ENCODE measurements at regions not wholly inside any gene's neighbourhood (a gene's known extent, or its start where the extent isn't known, plus 50 kb on each side); places are given as distances from the start of the nearest gene placed in this dataset.

DNA sequence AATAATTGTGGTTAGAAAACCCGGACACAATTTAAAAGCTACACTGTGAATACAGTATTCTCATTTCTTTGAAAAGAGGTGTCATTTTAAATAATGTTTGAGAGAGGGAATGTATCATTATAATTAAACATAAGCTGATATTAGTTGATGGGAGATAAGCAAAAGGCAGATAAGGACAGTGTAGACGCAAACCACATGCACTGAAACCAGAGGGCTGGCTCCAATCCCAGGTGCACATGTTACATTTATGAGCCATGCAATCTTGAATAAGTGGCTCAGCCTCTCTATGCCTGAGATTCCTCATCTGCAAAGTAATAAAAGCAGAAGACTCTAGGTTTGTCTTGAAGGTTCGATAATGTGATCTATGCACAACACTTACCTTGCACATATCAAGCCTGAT, 238.7 kb downstream of the EFNB2 start:
- no peak overlapping the region for H3K4me3 ChIP-seq
- H3K4me1 ChIP-seq = no peaks in the 10 kb centered on the region
- no peaks in the 10 kb centered on the region for H3K27me3 ChIP-seq
- H3K36me3 ChIP-seq = no peaks in the 10 kb centered on the region
- ATAC-seq = no peak
- H3K9me3 ChIP-seq = no peaks in the 10 kb centered on the region
- TF ChIP-seq POLR2AphosphoS5 (IDR thresholded peaks at IDR 0.05) (no peak), EP300 (IDR thresholded peaks at IDR 0.05) (no peak)
- TF ChIP-seq, protein P1, sequence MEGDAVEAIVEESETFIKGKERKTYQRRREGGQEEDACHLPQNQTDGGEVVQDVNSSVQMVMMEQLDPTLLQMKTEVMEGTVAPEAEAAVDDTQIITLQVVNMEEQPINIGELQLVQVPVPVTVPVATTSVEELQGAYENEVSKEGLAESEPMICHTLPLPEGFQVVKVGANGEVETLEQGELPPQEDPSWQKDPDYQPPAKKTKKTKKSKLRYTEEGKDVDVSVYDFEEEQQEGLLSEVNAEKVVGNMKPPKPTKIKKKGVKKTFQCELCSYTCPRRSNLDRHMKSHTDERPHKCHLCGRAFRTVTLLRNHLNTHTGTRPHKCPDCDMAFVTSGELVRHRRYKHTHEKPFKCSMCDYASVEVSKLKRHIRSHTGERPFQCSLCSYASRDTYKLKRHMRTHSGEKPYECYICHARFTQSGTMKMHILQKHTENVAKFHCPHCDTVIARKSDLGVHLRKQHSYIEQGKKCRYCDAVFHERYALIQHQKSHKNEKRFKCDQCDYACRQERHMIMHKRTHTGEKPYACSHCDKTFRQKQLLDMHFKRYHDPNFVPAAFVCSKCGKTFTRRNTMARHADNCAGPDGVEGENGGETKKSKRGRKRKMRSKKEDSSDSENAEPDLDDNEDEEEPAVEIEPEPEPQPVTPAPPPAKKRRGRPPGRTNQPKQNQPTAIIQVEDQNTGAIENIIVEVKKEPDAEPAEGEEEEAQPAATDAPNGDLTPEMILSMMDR (IDR thresholded peaks at IDR 0.05) = no peak
- 51 to 85% methylated on average over 2 to 3 of the region's 3 CpGs for WGBS, 2 donors (ENCODE audit: low coverage in 1 of 2)
- no peak overlapping the region for H3K27ac ChIP-seq

DNA sequence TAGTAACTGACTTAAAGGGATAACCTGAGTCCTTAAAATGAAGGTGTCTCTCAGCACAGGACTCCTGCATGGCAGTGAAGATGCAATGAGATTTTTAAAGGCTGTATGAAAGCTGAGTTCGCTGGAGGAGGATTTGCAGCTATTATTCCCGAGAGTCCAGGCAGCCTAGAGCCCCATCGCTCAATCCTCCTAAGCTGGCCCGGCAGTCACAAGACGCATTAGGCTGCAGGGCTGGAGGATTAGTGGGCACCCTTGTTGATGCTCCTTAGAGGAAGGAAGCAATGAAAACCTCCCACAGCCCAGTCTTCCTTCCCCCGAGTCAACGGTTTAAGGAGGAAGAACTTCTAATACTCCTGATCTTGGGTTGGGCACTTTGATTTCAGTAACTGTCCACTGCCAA, 239.5 kb downstream of the EFNB2 start:
- H3K4me3 ChIP-seq = no peak overlapping the region
- H3K4me1 ChIP-seq = no peaks in the 10 kb centered on the region
- no peaks in the 10 kb centered on the region for H3K36me3 ChIP-seq
- 80 to 100% methylated on average over 2 to 3 of the region's 7 CpGs for WGBS, 2 donors (ENCODE audit: low coverage in 1 of 2)
- no peak for ATAC-seq
- no peaks in the 10 kb centered on the region for H3K27me3 ChIP-seq
- no peak overlapping the region for H3K27ac ChIP-seq
- no peaks in the 10 kb centered on the region for H3K9me3 ChIP-seq
- no peak for TF ChIP-seq POLR2A (IDR thresholded peaks at IDR 0.05)

DNA sequence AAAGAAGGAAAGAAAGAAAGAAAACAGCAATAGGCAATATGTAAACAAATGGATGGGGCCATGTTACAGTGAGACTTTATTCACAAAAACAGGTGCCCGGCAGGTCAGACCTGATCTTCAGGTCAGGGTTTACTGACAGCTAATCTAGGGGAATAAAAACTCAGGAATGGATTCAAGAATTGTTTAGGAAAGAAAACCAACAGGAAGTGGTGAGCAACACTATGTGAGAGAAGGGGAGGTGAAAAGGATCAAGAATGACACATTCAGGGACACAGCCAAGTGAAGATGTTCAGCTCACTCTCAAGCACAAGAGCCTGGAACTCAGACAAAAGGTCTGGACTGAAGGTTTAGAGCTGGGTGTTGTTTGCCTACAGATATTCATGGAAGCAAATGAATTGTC, 244.5 kb downstream of the EFNB2 start:
- no peak for TF ChIP-seq POLR2AphosphoS5 (IDR thresholded peaks at IDR 0.05)
- TF ChIP-seq POLR2A (IDR thresholded peaks at IDR 0.05) = no peak
- TF ChIP-seq, protein P1 (IDR thresholded peaks at IDR 0.05) = no peak
- no peaks in the 10 kb centered on the region for H3K4me1 ChIP-seq
- H3K27ac ChIP-seq = no peak overlapping the region
- WGBS, 2 donors (ENCODE audit: low coverage in 1 of 2) = 100% methylated on average over 1 of the region's 1 CpG; no CpG with 5 or more reads in 1 of the 2 donors
- H3K27me3 ChIP-seq = no peaks in the 10 kb centered on the region
- no peak for ATAC-seq
- H3K9me3 ChIP-seq = no peaks in the 10 kb centered on the region
- H3K36me3 ChIP-seq = no peaks in the 10 kb centered on the region
- no peak overlapping the region for H3K4me3 ChIP-seq

DNA sequence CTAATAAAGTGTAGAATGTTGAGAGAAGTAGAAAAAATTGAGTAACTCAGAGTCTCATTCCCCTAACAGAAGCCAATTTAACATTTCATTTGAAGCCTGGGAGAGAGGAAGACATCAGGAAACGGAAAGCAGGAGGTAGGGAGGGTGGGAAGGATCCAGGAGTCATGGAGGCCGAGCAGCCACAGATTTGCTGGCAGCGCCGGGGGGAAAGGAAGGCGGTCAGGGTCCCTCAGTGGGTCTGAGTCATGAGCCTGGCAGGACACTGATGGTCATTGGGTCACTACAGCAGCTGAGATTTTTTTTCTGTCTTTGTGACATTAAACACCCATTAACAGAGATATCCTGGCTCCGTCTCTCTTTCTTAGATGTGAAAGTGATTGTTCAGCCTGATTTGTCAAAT, 248.1 kb downstream of the EFNB2 start:
- 53 to 89% methylated on average over 3 to 6 of the region's 6 CpGs for WGBS, 2 donors (ENCODE audit: low coverage in 1 of 2)
- no peak for ATAC-seq
- no peak for TF ChIP-seq POLR2A (IDR thresholded peaks at IDR 0.05)
- TF ChIP-seq EP300 (IDR thresholded peaks at IDR 0.05) = no peak
- no peak for TF ChIP-seq POLR2AphosphoS5 (IDR thresholded peaks at IDR 0.05)
- TF ChIP-seq, protein P1 (IDR thresholded peaks at IDR 0.05) = no peak

DNA sequence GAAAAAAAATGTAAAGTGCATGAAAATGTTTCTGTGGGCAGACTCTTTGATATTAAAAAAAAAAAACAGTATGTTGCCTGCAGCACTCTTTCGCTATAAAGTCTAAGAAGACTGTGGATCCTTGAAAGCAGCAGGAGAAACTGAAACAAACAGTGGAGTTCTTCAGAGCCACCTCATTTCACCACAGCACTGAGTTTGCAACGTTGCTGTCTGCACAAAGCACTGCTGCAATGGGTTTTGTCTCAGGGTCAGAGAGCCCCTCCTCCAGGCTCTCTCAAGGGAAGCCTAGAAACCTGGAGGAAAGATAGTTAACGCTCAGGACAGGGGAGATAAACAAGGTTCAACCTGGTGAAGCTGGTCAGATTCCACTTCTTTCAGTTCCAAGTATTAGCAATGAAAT, 248.7 kb downstream of the EFNB2 start:
- no peaks in the 10 kb centered on the region for H3K36me3 ChIP-seq
- no peak overlapping the region for H3K4me3 ChIP-seq
- TF ChIP-seq, protein P1 (IDR thresholded peaks at IDR 0.05) = no peak
- TF ChIP-seq POLR2AphosphoS5 (IDR thresholded peaks at IDR 0.05) (no peak), POLR2A (IDR thresholded peaks at IDR 0.05) (no peak), EP300 (IDR thresholded peaks at IDR 0.05) (no peak)
- WGBS, 2 donors (ENCODE audit: low coverage in 1 of 2) = 59 to 100% methylated on average over 1 to 3 of the region's 3 CpGs
- H3K9me3 ChIP-seq = peaks cover 0 to 9% (median 0%) of the 10 kb centered on the region in 3 donors
- no peaks in the 10 kb centered on the region for H3K4me1 ChIP-seq
- H3K27ac ChIP-seq = no peak overlapping the region
- no peak for ATAC-seq
- H3K27me3 ChIP-seq = no peaks in the 10 kb centered on the region

More for the DNA sequence above, 248.1 kb downstream of the EFNB2 start:
- Histone ChIP-seq H3K4me1 (no peaks in the 10 kb centered on the region), H3K4me3 (no peak overlapping the region), H3K36me3 (no peaks in the 10 kb centered on the region), H3K27me3 (no peaks in the 10 kb centered on the region), H3K9me3 (peaks cover 0 to 5% (median 0%) of the 10 kb centered on the region in 3 donors), H3K27ac (no peak overlapping the region)

All from gastroesophageal sphincter (tissue), 4 donors.